Activated CD8-positive, alpha-beta T cell treated with anti-CD3 and anti-CD28 coated beads for 36 hours (primary cell): ENCODE measurements at regions not wholly inside any gene's neighbourhood (a gene's known extent, or its start where the extent isn't known, plus 50 kb on each side); places are given as distances from the start of the nearest gene placed in this dataset.

Experiments used
- ATAC-seq: fragments of 200-7000 bp; cut with Tn5 transposase; one replicate; pipeline ENCODE4 v1.10.0; 2021; ENCODE audit warnings: mild to moderate bottlenecking, moderate library complexity
- CTCF ChIA-PET: fragments of 350-600 bp; sonication (Branson Sonifier 250); formaldehyde crosslinking; loops from one replicate; lab custom pipeline; 2021; ENCODE audit warnings: antibody characterized with exemption; lab: Charles Lee
- POLR2A ChIA-PET: fragments of 350-600 bp; sonication (Branson Sonifier 250); formaldehyde crosslinking; loops from one replicate; lab custom pipeline; 2021; ENCODE audit warnings: antibody characterized with exemption; lab: Charles Lee
- DNase-seq: peaks from one replicate; pipeline ENCODE4 v3.0.0-alpha.2; 2020
- H3K27ac Mint-ChIP-seq: one replicate; pipeline ENCODE4 v1.8.0; 2021; ENCODE audit warnings: mild to moderate bottlenecking, mixed read lengths
- H3K27me3 Mint-ChIP-seq: one replicate; pipeline ENCODE4 v1.8.0; 2021; ENCODE audit warnings: mixed read lengths
- H3K36me3 Mint-ChIP-seq: one replicate; pipeline ENCODE4 v1.8.0; 2021; ENCODE audit warnings: low read depth, mixed read lengths
- H3K4me1 Mint-ChIP-seq: one replicate; pipeline ENCODE4 v1.8.0; 2021; ENCODE audit warnings: low read depth, mixed read lengths
- H3K4me3 Mint-ChIP-seq: one replicate; pipeline ENCODE4 v1.8.0; 2021; ENCODE audit warnings: mild to moderate bottlenecking, moderate library complexity, mixed read lengths
- H3K9me3 Mint-ChIP-seq: one replicate; pipeline ENCODE4 v1.8.0; 2021; ENCODE audit warnings: mixed read lengths
- intact Hi-C: fragments of 100-400 bp; cut with micrococcal nuclease; formaldehyde crosslinking; loops from one replicate; pipeline ENCODE4 v1.10.0; 2022
- TF ChIP-seq, protein P1 (sequence below): fragments of 200-600 bp; IDR thresholded peaks from one replicate; pipeline ENCODE4 v1.8.0; 2022; ENCODE audit warnings: antibody characterized with exemption, mild to moderate bottlenecking

GRCh38 chr1:105138458-105138893 is 1388.8 kb downstream of the AMY1C start:
- no peaks in the 10 kb centered on the region for H3K4me1 Mint-ChIP-seq
- H3K4me3 Mint-ChIP-seq = no peak overlapping the region
- ATAC-seq (no peak), DNase-seq (no peak)
- POLR2A ChIA-PET = no interaction called here
- H3K36me3 Mint-ChIP-seq = no peaks in the 10 kb centered on the region
- H3K27me3 Mint-ChIP-seq = no peaks in the 10 kb centered on the region
- intact Hi-C loops = no loop called here
- CTCF ChIA-PET = no interaction called here
- peaks cover 3% of the 10 kb centered on the region for H3K9me3 Mint-ChIP-seq
- H3K27ac Mint-ChIP-seq = no peak overlapping the region
- TF ChIP-seq, protein P1, sequence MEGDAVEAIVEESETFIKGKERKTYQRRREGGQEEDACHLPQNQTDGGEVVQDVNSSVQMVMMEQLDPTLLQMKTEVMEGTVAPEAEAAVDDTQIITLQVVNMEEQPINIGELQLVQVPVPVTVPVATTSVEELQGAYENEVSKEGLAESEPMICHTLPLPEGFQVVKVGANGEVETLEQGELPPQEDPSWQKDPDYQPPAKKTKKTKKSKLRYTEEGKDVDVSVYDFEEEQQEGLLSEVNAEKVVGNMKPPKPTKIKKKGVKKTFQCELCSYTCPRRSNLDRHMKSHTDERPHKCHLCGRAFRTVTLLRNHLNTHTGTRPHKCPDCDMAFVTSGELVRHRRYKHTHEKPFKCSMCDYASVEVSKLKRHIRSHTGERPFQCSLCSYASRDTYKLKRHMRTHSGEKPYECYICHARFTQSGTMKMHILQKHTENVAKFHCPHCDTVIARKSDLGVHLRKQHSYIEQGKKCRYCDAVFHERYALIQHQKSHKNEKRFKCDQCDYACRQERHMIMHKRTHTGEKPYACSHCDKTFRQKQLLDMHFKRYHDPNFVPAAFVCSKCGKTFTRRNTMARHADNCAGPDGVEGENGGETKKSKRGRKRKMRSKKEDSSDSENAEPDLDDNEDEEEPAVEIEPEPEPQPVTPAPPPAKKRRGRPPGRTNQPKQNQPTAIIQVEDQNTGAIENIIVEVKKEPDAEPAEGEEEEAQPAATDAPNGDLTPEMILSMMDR = no peak

- H3K9me3 Mint-ChIP-seq = peaks cover 6% of the 10 kb centered on the region
- ATAC-seq (no peak), DNase-seq (no peak)
- H3K4me3 Mint-ChIP-seq = no peak overlapping the region
- no peaks in the 10 kb centered on the region for H3K36me3 Mint-ChIP-seq
- ChIA-PET POLR2A (no interaction called here), CTCF (no interaction called here)
- H3K27me3 Mint-ChIP-seq = no peaks in the 10 kb centered on the region
- TF ChIP-seq, protein P1 = no peak
- H3K27ac Mint-ChIP-seq = no peak overlapping the region
- intact Hi-C loops = no loop called here
- no peaks in the 10 kb centered on the region for H3K4me1 Mint-ChIP-seq
Observed at GRCh38 chr1:105172788-105173187, 1423.1 kb downstream of the AMY1C start.

- Mint-ChIP-seq H3K4me3 (no peak overlapping the region), H3K27ac (no peak overlapping the region), H3K4me1 (no peaks in the 10 kb centered on the region), H3K27me3 (no peaks in the 10 kb centered on the region), H3K9me3 (peaks cover 12% of the 10 kb centered on the region), H3K36me3 (no peaks in the 10 kb centered on the region)
- TF ChIP-seq, protein P1 = no peak
- intact Hi-C loops = no loop called here
- ATAC-seq (no peak), DNase-seq (no peak)
- CTCF ChIA-PET = no interaction called here
- POLR2A ChIA-PET = no interaction called here
Observed at GRCh38 chr1:105180789-105181188, 1431.1 kb downstream of the AMY1C start.

DNA sequence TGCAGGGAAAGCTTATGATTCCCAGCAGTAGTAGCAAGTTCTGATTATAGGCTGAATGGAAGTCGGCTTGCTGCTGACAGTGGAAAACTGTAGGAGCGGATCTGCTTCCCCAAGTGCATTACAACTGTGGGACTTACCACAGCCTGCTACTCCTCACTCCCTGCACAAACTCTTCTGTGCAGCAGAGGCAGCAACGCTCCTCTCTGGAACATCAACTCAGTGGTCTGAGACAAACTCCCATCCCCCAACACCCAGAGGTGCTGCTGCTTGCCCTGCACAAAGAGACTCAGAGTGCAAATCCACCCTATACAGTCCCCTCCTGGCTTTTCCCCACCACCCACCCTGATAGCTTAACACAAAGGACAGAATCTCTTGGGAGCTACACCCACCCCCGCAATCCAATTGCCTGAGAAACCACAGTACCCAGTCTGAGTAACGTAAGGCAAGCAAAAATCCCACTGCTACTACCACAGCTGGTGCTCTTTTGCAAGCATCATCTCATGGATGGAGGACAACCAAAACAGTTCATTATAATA is 1455.2 kb downstream of the AMY1C start:
- Mint-ChIP-seq H3K36me3 (no peaks in the 10 kb centered on the region), H3K4me3 (no peak overlapping the region), H3K4me1 (no peaks in the 10 kb centered on the region), H3K27ac (no peak overlapping the region), H3K9me3 (peaks cover 14% of the 10 kb centered on the region), H3K27me3 (no peaks in the 10 kb centered on the region)
- DNase-seq (no peak), ATAC-seq (no peak)
- ChIA-PET CTCF (no interaction called here), POLR2A (no interaction called here)
- TF ChIP-seq, protein P1 = no peak
- intact Hi-C loops = no loop called here

DNA sequence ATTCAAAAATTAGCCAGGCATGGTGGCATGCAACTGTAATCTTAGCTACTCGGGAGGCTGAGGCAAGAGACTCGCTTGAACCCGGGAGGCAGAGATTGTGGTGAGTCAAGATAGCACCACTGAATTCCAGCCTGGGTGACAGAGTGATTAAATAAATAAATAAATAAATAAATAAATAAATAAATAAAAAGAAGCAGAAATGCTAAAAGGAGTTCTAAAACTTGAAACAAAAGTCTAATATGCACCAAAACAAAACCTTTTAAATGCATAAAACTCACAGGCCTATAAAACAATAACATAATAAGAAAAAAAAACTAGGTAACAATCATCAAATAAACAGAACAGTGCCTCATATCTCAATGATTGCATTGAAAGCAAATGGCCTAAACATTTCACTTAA is 1458.9 kb downstream of the AMY1C start:
- no peak for DNase-seq
- TF ChIP-seq, protein P1 = no peak
- H3K4me1 Mint-ChIP-seq = no peaks in the 10 kb centered on the region
- no peaks in the 10 kb centered on the region for H3K36me3 Mint-ChIP-seq
- peaks cover 13% of the 10 kb centered on the region for H3K9me3 Mint-ChIP-seq
- POLR2A ChIA-PET = no interaction called here
- no peak for ATAC-seq
- H3K27me3 Mint-ChIP-seq = no peaks in the 10 kb centered on the region
- CTCF ChIA-PET = no interaction called here
- no peak overlapping the region for H3K4me3 Mint-ChIP-seq
- no peak overlapping the region for H3K27ac Mint-ChIP-seq
- intact Hi-C loops = no loop called here
